HG02938 (cell line): ENCODE measurements at regions not wholly inside any gene's neighbourhood (a gene's known extent, or its start where the extent isn't known, plus 50 kb on each side); places are given as distances from the start of the nearest gene placed in this dataset.
"Not testable (repeated sequence)": the region's sequence is repeated elsewhere in the genome, so short reads cannot be mapped to it uniquely, and the experiment has no call there.

Source experiments
- ATAC-seq: cut with Tn5 transposase; IDR thresholded peaks from one replicate; pipeline ENCODE4 v1.9.1; 2021; ENCODE audit warnings: mild to moderate bottlenecking, moderate library complexity; ENCODE audit not compliant: unreplicated experiment

DNA sequence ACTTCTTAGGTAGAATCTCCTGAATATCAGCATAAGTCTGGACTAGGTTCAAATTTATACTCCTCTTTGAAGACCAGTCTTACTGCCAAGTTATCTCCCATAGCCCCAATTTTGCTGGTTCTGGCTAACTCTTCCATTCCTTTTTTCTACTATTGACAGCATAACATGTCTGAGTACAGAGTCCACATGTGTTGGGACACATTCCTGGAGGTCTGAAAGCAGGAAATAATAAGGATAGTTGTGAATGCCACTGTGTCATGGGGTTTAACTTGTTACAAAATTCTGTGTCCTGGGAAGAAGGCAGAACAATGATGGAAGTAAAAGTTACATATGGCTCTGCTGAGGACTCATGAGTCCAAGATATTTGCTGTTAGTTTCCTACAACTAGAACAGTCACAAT is 57.4 kb upstream of the ZBTB20 start:
- ATAC-seq = no peak

DNA sequence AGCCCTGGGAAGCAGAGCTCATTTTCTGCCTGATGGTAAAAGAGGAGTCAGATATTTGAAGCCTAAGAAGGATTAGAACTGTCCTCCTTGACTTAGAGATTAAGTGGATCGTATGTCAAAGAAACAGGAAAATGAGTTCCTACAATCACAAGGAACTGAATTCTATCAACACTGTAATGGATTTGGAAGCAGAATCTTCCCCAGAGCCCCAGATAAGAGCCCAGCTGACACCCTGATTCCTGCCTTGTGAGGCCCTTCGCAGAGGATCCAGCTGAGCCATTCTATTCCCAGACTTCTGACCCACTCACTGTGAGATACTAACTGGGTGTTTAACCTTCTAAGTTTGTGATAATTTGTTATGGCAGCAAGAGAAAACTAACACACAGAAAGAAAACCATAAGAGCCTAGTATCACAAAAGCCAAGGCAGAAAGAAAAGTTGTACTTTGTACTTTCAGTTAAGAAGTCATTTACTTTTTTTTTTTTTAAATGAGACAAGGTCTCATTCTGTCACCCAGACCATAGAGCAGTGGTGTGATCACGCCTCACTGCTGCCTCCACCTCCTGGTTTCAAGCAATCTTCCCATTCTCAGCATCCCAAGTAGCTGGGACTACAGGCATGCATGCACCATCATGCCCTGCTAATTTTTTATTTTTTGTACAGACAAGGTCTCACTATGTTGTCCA is 61.1 kb upstream of the ZBTB20 start:
- ATAC-seq = no peak

DNA sequence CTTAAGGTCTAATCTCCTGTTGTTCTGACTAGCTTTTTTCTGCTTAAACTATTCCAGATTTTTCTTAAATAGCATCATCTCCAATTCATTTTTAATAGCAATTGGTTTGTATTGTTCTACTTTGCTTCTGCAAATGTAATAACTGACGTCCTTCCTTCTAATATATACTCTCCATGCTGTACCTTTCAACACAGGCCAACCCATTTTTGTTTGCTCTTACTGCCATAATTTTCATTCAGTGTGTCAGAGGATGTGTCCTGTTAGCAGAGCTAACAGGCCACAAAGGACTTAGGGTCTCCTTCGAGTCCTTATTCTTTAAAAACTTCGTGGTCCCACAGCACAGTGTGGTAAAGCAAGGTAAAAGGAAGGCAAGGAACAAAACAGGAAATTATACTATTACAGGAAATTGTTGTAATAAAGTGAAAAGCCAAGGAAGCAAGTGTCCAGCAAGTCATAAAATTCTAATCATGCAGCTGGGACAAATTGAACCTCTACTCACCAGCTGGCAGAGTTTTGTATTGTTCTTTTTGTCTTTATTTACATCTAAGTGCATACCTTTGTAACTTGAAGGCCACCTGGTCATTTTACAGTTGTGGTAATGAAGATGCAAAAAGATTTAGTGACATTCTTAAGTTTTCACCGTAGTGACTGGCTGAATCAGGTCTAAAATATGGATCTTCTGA is 64.9 kb upstream of the ZBTB20 start:
- ATAC-seq = no peak

DNA sequence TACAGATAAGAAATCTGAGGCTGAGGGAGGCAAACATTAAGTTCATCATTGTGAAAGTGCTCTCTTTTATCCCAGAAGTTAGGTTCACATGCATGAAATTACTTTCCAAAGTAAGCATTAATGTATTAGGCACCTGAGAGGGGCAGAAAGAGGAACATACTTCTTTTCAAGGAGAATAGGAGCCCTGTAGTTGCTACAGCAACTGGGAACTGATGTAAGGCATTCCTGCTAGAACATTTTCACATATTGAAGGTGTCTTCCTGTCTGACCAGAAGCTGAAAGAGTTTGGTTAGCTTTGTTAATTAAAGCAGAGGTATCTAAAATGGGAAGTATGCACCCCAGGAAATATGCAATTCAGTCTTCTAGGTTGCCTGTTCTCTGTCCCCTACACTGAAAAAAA is 65.5 kb upstream of the ZBTB20 start:
- no peak for ATAC-seq

DNA sequence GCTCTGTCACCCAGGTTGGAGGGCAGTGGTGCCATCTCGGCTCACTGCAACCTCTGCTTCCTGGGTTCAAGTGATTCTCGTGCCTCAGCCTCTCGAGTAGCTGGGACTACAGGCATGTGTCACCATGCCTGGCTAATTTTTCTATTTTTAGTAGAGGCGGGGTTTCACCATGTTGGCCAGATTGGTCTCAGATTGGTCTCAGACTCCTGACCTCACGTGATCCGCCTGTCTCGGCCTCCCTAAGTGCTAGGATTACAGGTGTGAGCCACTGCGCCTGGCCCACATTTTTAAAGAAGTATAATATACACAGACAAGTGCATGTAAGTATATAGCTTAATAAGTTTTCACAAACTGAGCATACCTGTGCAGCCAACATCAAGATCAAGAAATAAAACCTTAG is 66.0 kb upstream of the ZBTB20 start:
- ATAC-seq = not testable (repeated sequence)

DNA sequence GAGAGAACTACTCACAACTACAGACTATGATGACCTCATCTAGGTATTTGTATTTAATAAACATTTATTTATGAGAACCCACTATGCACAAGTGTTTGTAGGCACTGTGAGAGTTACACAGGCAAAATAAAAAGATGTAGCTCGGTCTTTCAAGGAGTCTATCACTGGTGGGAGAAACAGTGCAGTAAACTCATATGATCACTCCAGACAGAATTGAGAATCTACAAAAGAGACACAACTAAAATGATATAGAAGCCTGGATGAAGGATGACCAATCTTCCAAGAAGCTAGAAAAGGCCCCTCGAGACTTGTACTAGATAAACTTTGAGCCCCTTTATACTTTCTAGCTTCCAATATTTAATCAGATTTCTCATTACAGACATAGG is 70.2 kb upstream of the ZBTB20 start:
- no peak for ATAC-seq

DNA sequence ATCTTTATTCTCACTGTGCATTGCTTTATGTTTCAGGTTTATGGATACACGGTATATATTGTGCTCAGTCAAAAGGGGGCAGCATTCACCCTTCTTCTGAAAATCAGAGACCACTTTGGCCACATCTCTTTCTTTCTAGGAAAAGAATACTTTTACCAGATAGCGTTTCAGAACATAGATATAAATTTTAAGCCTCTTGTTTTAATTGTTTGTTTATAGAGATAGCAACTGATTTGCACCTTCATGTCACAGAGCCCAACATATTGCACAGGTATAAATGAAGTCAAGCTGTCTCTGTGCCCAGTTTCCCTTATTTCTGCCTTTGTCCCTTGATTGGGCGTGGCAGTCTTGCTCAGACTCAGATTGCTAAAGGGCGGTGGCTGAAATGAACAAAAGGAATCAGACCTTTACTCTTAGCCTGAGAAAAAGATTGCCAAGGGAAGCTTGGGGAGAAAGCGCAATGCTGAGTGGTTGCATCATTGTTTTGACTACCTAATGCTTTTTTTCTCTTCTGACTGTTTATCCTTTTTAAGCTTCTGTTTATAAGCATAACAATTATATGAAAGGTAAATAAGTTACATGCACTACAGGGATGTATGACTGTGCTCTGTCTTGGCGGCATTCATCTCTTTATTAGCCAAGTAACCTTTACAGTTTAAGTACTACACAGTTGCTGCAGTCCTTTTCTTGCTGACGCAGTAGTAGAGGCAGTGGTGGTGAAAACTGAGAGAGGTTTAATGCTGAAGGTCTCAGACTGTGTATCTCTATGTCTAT is 70.8 kb upstream of the ZBTB20 start:
- ATAC-seq = no peak

DNA sequence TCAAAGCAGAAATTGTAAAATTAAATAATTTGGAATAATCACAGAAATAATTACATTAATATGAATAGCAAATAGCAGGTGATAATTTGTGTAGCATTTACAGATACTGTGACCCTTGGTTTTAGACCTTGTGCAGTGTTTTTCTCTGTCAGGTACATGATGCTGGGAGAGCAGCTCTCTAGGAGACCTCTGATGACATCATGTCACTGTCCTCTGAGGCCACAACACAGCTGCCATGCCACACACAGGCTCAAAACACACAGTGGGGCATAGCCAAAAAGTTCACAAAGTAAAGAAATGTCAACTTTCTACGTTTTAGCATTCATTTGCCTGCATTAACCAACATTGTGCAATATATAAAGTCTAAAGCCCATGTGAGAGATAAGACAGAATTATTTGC is 71.8 kb upstream of the ZBTB20 start:
- ATAC-seq = no peak

DNA sequence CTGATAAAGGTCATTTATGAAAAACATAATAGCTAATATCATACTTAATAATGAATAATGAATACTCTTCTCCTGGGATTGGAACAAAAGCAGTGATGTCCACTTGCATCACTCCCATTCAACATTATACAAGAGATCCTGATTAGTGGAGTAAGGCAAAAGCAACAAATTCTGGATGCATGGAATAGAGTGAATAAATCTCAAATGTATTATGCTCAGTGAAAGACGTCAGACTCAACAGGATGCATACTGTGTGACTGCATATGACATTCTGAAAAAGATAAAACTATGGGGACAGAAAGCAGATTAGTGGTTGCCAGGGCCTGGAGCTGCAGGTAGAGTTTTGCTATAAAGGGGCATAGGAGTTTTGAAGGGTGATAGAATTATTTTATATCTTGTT is 77.6 kb upstream of the ZBTB20 start:
- no peak for ATAC-seq

DNA sequence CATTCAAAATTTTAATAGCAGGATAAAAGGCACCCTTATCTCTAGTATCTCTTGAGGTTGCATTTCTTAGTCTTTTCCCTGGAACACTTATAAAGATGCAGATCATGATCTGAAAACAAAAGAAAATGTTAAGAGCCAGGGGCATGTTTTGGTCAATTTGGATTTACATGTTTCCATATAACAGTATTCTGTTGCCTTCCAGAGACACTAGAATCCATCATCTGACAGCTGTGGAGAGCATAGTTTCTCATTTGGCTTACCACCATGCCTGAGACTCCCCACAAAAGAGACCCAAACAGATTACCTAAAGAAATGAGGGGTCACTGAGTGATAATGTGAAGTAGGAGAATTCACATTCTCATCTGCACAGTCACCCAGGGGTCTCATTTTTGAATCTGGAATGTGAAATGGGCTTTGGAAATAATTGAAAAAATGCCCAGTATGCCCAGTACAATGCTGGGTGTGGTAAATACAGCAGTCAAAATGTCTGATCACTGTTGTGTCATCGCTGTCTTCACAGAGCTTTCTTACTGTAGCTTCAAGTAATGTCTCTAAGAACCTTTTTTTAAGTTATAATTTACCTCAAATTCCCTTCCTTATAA is 79.9 kb upstream of the ZBTB20 start:
- ATAC-seq = no peak

DNA sequence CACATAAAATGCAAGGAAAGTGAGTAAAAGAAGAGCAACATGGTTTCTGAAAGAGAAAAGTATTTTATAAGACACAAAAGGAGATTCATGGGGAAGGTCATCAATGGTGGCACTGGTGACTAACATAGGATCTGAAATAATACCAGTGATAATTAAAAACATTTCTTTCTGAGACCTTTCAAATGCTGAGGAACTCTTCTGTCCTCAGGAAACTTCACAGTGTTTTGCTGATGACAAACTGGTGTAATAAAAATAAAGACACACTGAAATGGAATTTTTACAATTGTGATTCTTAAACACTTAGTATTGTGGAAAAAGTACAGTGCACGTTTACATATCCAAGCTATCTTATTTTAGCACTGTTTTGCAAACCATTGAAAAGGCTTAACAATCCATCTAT is 80.4 kb upstream of the ZBTB20 start:
- ATAC-seq = no peak

DNA sequence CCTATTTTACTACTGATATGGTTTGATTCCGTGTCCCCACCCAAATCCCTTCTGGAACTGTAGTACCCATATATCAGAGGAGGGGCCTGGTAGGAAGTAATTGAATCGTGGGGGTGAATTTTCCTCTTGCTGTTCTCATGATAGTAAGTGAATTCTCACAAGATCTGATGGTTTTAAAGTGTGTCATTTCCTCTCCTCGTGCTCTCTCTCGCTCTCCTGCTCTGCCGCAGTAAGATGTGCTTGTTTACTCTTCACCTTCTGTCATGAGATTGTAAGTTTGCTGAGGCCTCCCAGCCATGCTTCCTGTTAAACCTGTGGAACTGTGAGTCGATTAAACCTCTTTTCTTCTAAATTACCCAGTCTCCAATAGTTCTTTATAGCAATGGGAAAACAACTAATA is 81.2 kb upstream of the ZBTB20 start:
- no peak for ATAC-seq

DNA sequence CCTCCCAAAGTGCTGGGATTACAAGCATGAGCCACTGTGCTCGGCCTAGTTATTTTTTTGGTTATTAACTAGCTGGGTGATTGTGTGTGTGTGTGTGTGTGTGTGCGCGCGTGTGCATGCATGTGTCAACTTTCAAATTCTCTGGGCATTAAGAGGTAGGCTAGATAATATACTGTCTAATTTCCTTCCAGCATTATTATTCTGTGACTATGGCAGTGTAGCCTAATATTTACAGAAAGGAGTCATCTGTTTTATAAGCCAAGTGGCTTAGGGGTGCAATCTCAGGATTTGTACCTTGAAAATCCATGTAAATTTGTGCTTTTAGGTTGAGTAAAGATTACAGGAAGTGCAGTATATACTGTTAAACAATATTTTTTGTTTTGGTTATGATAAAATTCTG is 85.1 kb upstream of the ZBTB20 start:
- ATAC-seq = no peak

DNA sequence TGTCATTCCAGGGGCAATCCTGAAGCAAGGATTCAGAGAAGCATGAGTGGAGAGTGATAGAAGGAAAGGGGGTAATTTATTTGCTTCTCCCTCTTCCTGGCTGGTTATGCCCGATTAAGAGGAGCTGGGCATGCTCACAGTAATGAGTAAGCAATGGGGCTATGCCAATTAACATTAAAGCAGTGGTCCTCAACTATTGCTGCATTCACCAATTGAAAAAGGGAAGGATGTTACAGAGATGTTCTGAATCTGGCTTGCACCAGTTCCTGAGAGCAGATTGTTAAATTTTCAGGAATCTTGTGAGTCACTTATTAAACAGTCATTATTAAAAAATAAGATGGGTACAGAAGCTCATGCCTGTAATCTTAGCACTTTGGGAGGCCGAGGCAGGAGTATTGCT is 85.9 kb upstream of the ZBTB20 start:
- no peak for ATAC-seq

DNA sequence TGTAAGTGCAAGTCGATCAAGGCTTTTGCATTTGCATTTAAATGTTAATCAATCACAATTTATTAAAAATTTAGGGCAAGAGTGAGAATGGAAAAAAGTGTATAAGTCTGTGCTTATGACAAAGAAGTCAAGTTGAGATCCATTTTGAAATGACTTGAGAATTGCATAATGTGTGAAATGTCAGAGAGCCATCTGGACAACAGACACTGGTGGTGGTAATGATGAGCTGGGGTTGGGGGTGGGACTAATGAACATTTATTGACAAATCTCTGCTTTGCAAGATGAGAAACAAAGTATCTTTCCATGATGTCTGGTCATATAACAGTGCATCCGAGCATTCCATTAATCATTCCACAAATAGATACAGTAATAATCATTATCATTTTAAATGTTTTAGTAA is 89.4 kb upstream of the ZBTB20 start:
- no peak for ATAC-seq

DNA sequence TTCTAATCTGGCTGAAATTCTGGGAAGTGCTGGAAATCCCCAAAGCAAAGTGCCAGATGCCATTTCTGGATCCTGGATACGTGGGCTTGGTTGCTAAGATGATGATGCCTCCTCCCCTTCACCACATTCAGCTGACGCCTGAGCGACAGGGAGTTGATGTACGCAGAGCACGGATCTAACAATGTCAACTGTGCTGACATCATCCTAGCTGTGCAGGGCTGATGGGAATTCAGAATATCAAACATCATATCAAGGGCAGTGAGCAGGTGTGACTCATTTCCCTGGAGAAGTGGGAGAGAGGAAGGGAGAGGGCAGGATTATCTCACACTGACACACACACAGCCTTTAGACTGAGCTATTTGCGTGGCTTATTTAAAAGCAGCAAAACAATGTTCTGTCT is 92.6 kb upstream of the ZBTB20 start:
- ATAC-seq = no peak

DNA sequence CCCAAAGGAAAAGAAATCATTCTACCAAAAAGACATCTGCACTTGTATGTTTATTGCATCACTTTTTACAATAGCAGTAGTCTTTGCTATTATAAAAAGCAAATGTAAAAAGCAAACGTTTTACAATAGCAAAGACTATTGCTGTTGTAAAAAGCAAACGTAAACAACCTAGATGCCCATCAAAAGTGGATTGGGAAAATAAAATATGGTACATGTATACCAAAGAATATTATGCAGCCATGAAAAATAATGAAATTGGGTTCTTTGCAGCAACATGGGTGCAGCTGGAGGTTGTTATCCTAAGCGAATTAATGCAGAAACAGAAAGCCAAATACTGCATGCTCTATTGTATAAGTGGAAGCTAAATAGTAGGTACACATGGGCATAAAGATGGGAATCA is 97.3 kb upstream of the ZBTB20 start:
- ATAC-seq = no peak

DNA sequence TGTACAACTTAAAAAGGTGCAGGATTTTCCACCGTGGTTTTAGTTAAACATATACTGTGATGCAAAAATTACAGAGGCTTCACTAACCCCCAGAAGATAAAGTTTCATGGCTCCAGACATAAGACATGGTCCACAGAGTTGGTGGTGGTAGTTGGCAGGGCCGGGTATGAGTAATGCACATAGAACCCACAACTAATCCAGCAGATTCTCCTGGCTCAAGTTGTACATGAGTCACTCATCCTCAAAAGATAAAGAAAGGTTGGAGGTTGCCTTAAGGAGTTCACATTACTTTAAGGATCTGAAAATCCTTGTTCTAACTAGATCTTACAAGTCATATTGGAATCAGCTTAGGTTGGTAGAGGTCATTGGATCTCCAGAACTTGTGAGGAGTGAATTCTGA is 98.3 kb upstream of the ZBTB20 start:
- no peak for ATAC-seq

DNA sequence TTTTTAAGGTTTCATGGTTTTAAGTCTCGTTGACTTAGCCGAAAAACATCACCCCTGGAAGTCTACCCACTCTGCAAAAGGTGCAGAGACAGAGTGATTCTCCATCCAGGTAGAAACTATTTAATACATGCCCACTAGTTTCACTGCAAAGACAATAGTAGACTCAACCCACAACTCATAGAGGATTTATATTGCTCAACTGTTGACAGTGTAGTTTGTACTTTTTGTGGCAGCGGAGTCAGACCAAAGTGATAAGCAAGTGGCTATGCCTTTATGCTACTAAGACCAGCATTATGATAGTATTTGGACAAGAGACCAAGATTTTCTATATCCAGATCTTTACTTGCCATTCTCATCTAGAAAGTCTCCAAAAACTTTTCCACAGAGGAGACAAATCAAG is 98.8 kb upstream of the ZBTB20 start:
- ATAC-seq = no peak

DNA sequence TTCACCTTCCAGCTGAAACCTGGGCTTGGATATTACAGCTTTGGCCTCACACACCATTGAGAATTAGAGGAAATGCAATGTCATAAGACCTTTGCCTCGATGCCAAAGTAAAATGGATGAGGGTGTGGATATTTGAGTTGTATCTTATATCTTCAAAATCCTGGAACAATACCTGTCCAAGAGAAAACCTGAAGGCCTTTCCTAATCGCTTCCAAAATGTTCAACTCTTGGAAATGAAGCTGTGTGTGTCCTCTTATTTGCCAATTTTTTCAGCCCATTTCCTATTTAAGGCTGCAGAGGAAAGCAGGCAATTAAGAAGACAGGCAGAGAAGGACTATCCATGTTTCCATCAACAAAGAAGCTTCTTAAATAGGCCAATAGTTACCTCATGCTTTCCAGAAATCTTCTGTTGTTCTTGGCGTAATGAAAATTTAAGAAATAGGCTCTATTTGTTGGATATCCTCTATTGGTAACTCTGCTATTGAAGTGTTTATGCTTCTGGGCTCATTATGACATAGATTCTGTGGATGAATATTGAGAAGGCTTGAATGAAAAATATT is 99.5 kb upstream of the ZBTB20 start:
- ATAC-seq = no peak

DNA sequence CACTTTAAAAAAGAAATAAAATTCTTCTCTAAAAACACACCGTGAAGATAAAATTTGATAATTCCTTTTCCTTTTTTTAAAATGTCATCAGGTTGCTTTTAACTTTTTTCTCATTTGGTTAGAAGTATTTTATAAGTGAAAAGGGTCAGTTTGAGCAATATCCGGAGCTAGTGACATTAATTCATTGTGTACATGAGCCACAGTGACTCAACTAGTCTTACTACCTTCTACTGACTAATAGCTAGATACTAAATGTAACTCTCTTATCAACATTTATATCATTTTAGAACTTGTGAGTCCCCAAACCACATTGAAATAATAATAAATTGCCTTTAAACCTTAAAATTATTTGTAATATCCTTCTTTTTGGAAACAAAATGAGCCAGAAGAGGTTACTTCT is 101.2 kb upstream of the ZBTB20 start:
- no peak for ATAC-seq

DNA sequence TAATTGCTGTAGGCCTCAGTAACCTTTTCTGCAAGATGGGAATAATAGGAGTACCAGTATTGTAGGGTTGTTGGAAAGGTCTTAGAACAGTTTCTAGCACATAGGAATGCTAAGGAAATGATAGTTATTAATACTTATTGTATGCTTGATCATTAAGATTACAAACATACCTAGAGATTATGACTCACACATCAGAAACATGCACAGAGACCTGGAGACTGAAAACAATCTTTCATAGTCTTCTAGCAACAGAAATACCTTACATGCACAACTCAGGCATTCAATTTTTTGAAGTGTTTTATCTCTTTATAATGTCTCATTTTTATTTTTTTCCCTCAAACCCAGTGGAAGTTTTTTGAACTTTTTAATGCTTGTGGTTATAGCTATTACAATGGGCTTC is 104.4 kb upstream of the ZBTB20 start:
- ATAC-seq = no peak
